ENCODE measurements at regions not wholly inside any gene's neighbourhood (a gene's known extent, or its start where the extent isn't known, plus 50 kb on each side); places are given as distances from the start of the nearest gene placed in this dataset.

- TF ChIP-seq IRF1 (CRISPR knock-in tag; IDR thresholded peaks at IDR 0.05) (no peak), ZNF317 (CRISPR knock-in tag; IDR thresholded peaks at IDR 0.05; ENCODE audit: borderline replicate concordance, low read depth) (no peak), CTCF (IDR thresholded peaks at IDR 0.05) (no peak), ATF2 (CRISPR knock-in tag; IDR thresholded peaks at IDR 0.05; ENCODE audit: borderline replicate concordance, low read depth) (no peak), E2F5 (CRISPR knock-in tag; IDR thresholded peaks at IDR 0.05) (no peak), MAX (CRISPR knock-in tag; IDR thresholded peaks at IDR 0.05) (no peak), ATF6 (CRISPR knock-in tag; IDR thresholded peaks at IDR 0.05) (no peak), SP1 (CRISPR knock-in tag; conservative IDR thresholded peaks at IDR 0.05) (no peak), JUN (CRISPR knock-in tag; IDR thresholded peaks at IDR 0.05) (no peak), TEAD4 (CRISPR knock-in tag; IDR thresholded peaks at IDR 0.05) (no peak), ZNF138 (CRISPR knock-in tag; conservative IDR thresholded peaks at IDR 0.05) (no peak), AFF4 (CRISPR knock-in tag; IDR thresholded peaks at IDR 0.05; ENCODE audit: borderline replicate concordance) (no peak), CREB1 (CRISPR knock-in tag; IDR thresholded peaks at IDR 0.05) (no peak), SMAD3 (CRISPR knock-in tag; IDR thresholded peaks at IDR 0.05; ENCODE audit: borderline replicate concordance) (no peak)
Observed at GRCh38 chr5:162243651-162244050, 176.1 kb downstream of the GABRG2 start.

Measured in WTC11 (cell line).